Ishikawa (cell line): ENCODE measurements at regions not wholly inside any gene's neighbourhood (a gene's known extent, or its start where the extent isn't known, plus 50 kb on each side); places are given as distances from the start of the nearest gene placed in this dataset.

Experiments
- CREB1 ChIP-seq: IDR thresholded peaks from 2 replicates; pipeline ENCODE4 v1.6.1; 2012; ENCODE audit warnings: low read depth
- REST ChIP-seq: IDR thresholded peaks from 2 replicates; pipeline ENCODE4 v1.6.1; 2012; ENCODE audit warnings: low read depth, mild to moderate bottlenecking
- TCF12 ChIP-seq: IDR thresholded peaks from 2 replicates; pipeline ENCODE4 v1.6.1; 2012; ENCODE audit warnings: low read depth
- TEAD4 ChIP-seq: IDR thresholded peaks from 2 replicates; pipeline ENCODE4 v1.6.1; 2012
- YY1 ChIP-seq: IDR thresholded peaks from 2 replicates; pipeline ENCODE4 v1.6.1; 2012; ENCODE audit warnings: low read depth

- TF ChIP-seq YY1 (no peak), TEAD4 (no peak), TCF12 (no peak), CREB1 (no peak), REST (no peak)
Measured at GRCh38 chr20:6685181-6685582, 82.3 kb upstream of the BMP2 start.
